Astrocyte (in vitro differentiated cells and primary cell): ENCODE measurements at regions not wholly inside any gene's neighbourhood (a gene's known extent, or its start where the extent isn't known, plus 50 kb on each side); places are given as distances from the start of the nearest gene placed in this dataset.

Source experiments
- DNase-seq: peaks from one replicate; pipeline ENCODE4 v3.0.0-alpha.2; 2010; ENCODE audit warnings: low read depth
- FAIRE-seq: peaks from 2 replicates; lab custom pipeline; 2011; peaks lifted over from hg19 to GRCh38; lab: Jason Lieb, UNC
- H2AFZ ChIP-seq: 2 replicates; pipeline ENCODE4 v1.6.0; 2012; ENCODE audit warnings: low read depth, low read length, inconsistent platforms
- H3K27ac ChIP-seq: 2 replicates; pipeline ENCODE4 v1.5.1; 2011; ENCODE audit warnings: low read depth, low read length, inconsistent platforms
- H3K27me3 ChIP-seq: 2 replicates; pipeline ENCODE4 v1.6.0; 2011; ENCODE audit warnings: low read length, inconsistent platforms; ENCODE audit not compliant: insufficient read depth
- H3K36me3 ChIP-seq: 2 replicates; pipeline ENCODE4 v1.5.1; 2011; ENCODE audit warnings: low read length, inconsistent platforms; ENCODE audit not compliant: insufficient read depth
- H3K4me1 ChIP-seq: 2 replicates; pipeline ENCODE4 v1.5.1; 2011; ENCODE audit warnings: low read length, inconsistent platforms; ENCODE audit not compliant: insufficient read depth
- H3K4me2 ChIP-seq: 2 replicates; pipeline ENCODE4 v1.6.0; 2012; ENCODE audit warnings: low read length, inconsistent platforms
- H3K4me3 ChIP-seq: 2 replicates; pipeline ENCODE4 v1.5.1; 2011; ENCODE audit warnings: low read depth, mild to moderate bottlenecking, low read length, inconsistent platforms; ENCODE audit not compliant: insufficient read depth
- H3K79me2 ChIP-seq: 2 replicates; pipeline ENCODE4 v1.6.0; 2012; ENCODE audit warnings: mild to moderate bottlenecking, low read length, inconsistent platforms; ENCODE audit not compliant: insufficient read depth
- H3K9ac ChIP-seq: 2 replicates; pipeline ENCODE4 v1.6.0; 2012; ENCODE audit warnings: mild to moderate bottlenecking, low read length, inconsistent platforms
- H3K9me3 ChIP-seq: 2 replicates; pipeline ENCODE4 v1.5.1; 2012; ENCODE audit warnings: low read depth, mild to moderate bottlenecking, low read length, inconsistent platforms; ENCODE audit not compliant: insufficient read depth
- H4K20me1 ChIP-seq: 2 replicates; pipeline ENCODE4 v1.6.0; 2012; ENCODE audit warnings: low read length, inconsistent platforms; ENCODE audit not compliant: insufficient read depth
- H3K27ac Mint-ChIP-seq: one replicate; pipeline ENCODE4 v1.8.0; 2021; ENCODE audit warnings: mild to moderate bottlenecking, mixed read lengths; ENCODE audit not compliant: unreplicated experiment
- H3K27me3 Mint-ChIP-seq: one replicate; pipeline ENCODE4 v1.8.0; 2021; ENCODE audit warnings: low read depth, mixed read lengths; ENCODE audit not compliant: unreplicated experiment
- H3K36me3 Mint-ChIP-seq: one replicate; pipeline ENCODE4 v1.8.0; 2021; ENCODE audit warnings: low read depth, mixed read lengths; ENCODE audit not compliant: unreplicated experiment
- H3K4me1 Mint-ChIP-seq: one replicate; pipeline ENCODE4 v1.8.0; 2021; ENCODE audit warnings: low read depth, mixed read lengths; ENCODE audit not compliant: unreplicated experiment
- H3K4me3 Mint-ChIP-seq: one replicate; pipeline ENCODE4 v1.8.0; 2021; ENCODE audit warnings: mild to moderate bottlenecking, moderate library complexity, mixed read lengths; ENCODE audit not compliant: unreplicated experiment
- H3K9me3 Mint-ChIP-seq: one replicate; pipeline ENCODE4 v1.8.0; 2021; ENCODE audit warnings: mild to moderate bottlenecking, mixed read lengths; ENCODE audit not compliant: unreplicated experiment
- CTCF ChIP-seq: IDR thresholded peaks from 2 replicates; pipeline ENCODE4 v1.5.1; 2011; ENCODE audit warnings: low read depth, mild to moderate bottlenecking, inconsistent platforms, low read length, moderate library complexity; ENCODE audit not compliant: insufficient read depth
- EZH2 ChIP-seq: IDR thresholded peaks from 2 replicates; pipeline ENCODE4 v1.6.1; 2012; ENCODE audit warnings: mild to moderate bottlenecking, low read length, inconsistent platforms; ENCODE audit not compliant: insufficient read depth

- Mint-ChIP-seq H3K4me1 (peaks cover 9% of the 10 kb centered on the region), H3K4me3 (no peak overlapping the region), H3K36me3 (no peaks in the 10 kb centered on the region), H3K27ac (no peak overlapping the region), H3K9me3 (peaks cover 3% of the 10 kb centered on the region), H3K27me3 (peaks cover 5% of the 10 kb centered on the region)
- Histone ChIP-seq H3K4me1 (no peaks in the 10 kb centered on the region), H3K79me2 (no peaks in the 10 kb centered on the region), H3K9me3 (no peaks in the 10 kb centered on the region), H3K27me3 (no peaks in the 10 kb centered on the region), H3K4me3 (no peak overlapping the region), H3K36me3 (no peaks in the 10 kb centered on the region), H2AFZ (no peak overlapping the region), H3K4me2 (no peak overlapping the region), H4K20me1 (no peaks in the 10 kb centered on the region), H3K9ac (no peak overlapping the region), H3K27ac (no peak overlapping the region)
- DNase-seq (peak; percentile 24), FAIRE-seq (no peak)
- peak; percentile 54 for TF ChIP-seq CTCF
- TF ChIP-seq EZH2, result no peak
Observed at GRCh38 chr4:57190601-57191481, 80.7 kb upstream of the IGFBP7 start.

DNA sequence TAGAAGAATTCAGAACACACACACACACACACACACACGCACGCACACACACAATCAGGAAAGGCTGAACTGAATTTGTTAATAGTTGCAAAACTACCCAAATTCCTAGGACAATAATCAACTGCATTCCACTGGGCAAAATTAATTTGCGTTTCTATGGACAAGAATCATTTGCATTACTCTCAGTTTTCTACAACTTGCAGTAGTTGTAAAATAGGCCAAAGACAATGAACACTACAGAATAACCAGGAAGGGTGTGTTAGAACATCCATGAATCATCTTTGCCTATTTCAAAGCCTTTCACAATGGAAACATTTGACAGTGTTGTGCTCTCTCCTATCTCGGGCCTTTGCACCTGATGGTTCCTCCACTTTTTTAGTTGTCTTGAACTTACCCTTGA lies 77.1 kb upstream of the IGFBP7 start:
- Histone ChIP-seq H3K9me3 (no peaks in the 10 kb centered on the region), H3K4me3 (no peak overlapping the region), H3K36me3 (no peaks in the 10 kb centered on the region), H3K9ac (no peak overlapping the region), H3K4me2 (no peak overlapping the region), H4K20me1 (no peaks in the 10 kb centered on the region), H3K27me3 (no peaks in the 10 kb centered on the region), H3K4me1 (no peaks in the 10 kb centered on the region), H3K79me2 (no peaks in the 10 kb centered on the region), H3K27ac (no peak overlapping the region), H2AFZ (no peak overlapping the region)
- Mint-ChIP-seq H3K27ac (no peak overlapping the region), H3K4me3 (no peak overlapping the region), H3K36me3 (no peaks in the 10 kb centered on the region), H3K9me3 (no peaks in the 10 kb centered on the region), H3K4me1 (peaks cover 8% of the 10 kb centered on the region), H3K27me3 (peaks cover 6% of the 10 kb centered on the region)
- DNase-seq (peak; percentile 37), FAIRE-seq (no peak)
- TF ChIP-seq CTCF (no peak), EZH2 (no peak)
